Endothelial cell of umbilical vein (primary cell): ENCODE measurements at regions not wholly inside any gene's neighbourhood (a gene's known extent, or its start where the extent isn't known, plus 50 kb on each side); places are given as distances from the start of the nearest gene placed in this dataset.

Experiments
- EZH2 ChIP-seq: IDR thresholded peaks from 2 replicates; pipeline ENCODE4 v1.6.1; 2012; ENCODE audit warnings: borderline replicate concordance, low read depth, mild to moderate bottlenecking, moderate library complexity, low read length, inconsistent platforms; ENCODE audit not compliant: severe bottlenecking
- JUN ChIP-seq: IDR thresholded peaks from 2 replicates; pipeline ENCODE4 v1.6.1; 2011; ENCODE audit warnings: borderline replicate concordance, low read depth; ENCODE audit not compliant: insufficient read length, insufficient read depth
- POLR2A ChIP-seq: IDR thresholded peaks from 2 replicates; pipeline ENCODE4 v1.6.1; 2012; ENCODE audit warnings: low read depth, mild to moderate bottlenecking, control low read depth, low read length
- POLR2AphosphoS5 ChIP-seq: IDR thresholded peaks from 2 replicates; pipeline ENCODE4 v1.6.1; 2012; ENCODE audit warnings: low read depth, mild to moderate bottlenecking, control low read depth, low read length, moderate library complexity; ENCODE audit not compliant: insufficient read depth
- TF ChIP-seq, protein P1 (sequence below), 2 donors: IDR thresholded peaks; 1 replicate in 1 of 2; 2 replicates in 1 of 2; pipeline ENCODE4 v1.5.1; 2011; ENCODE audit warnings: low read length in 2 of 2, mild to moderate bottlenecking in 2 of 2, moderate library complexity in 2 of 2, control low read depth in 1 of 2, inconsistent platforms in 1 of 2, low read depth in 1 of 2; ENCODE audit not compliant: insufficient read depth in 1 of 2; ENCODE audit errors: extremely low read depth in 1 of 2

DNA sequence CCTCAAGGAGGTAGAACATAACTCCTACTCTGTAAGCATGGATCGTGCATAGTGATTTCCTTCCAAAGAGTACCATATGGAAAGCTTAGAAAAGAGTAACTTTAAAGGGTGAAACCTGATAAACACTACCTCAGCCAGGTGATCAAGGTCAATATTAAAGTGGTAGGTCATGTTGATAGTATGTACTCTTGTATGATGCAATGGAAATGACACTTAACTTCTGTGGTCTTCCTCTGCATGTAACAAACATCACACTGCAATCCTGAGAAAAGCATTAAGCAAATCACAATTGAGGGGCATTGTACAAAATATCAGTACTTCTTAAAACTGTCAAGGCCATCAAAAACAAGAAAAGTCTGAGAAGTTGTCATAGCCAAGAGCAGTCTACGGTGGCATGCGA, 83.8 kb downstream of the LEPR start:
- TF ChIP-seq, protein P1, sequence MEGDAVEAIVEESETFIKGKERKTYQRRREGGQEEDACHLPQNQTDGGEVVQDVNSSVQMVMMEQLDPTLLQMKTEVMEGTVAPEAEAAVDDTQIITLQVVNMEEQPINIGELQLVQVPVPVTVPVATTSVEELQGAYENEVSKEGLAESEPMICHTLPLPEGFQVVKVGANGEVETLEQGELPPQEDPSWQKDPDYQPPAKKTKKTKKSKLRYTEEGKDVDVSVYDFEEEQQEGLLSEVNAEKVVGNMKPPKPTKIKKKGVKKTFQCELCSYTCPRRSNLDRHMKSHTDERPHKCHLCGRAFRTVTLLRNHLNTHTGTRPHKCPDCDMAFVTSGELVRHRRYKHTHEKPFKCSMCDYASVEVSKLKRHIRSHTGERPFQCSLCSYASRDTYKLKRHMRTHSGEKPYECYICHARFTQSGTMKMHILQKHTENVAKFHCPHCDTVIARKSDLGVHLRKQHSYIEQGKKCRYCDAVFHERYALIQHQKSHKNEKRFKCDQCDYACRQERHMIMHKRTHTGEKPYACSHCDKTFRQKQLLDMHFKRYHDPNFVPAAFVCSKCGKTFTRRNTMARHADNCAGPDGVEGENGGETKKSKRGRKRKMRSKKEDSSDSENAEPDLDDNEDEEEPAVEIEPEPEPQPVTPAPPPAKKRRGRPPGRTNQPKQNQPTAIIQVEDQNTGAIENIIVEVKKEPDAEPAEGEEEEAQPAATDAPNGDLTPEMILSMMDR (IDR thresholded peaks at IDR 0.05; ENCODE audit: extremely low read depth in 1 of 2, insufficient read depth in 1 of 2, low read depth in 1 of 2, low read length in 2 of 2): no peak
- no peak for TF ChIP-seq POLR2A
- TF ChIP-seq JUN: no peak
- TF ChIP-seq POLR2AphosphoS5: no peak
- TF ChIP-seq EZH2: no peak
